Endothelial cell (in vitro differentiated cells): ENCODE measurements at regions not wholly inside any gene's neighbourhood (a gene's known extent, or its start where the extent isn't known, plus 50 kb on each side); places are given as distances from the start of the nearest gene placed in this dataset.

Source experiments
- DNase-seq: peaks from one replicate; pipeline ENCODE4 v3.0.0; 2021; ENCODE audit warnings: low spot score
- H3K27ac Mint-ChIP-seq: one replicate; pipeline ENCODE4 v1.8.0; 2021; ENCODE audit warnings: mixed read lengths, inconsistent platforms; ENCODE audit not compliant: unreplicated experiment
- H3K27me3 Mint-ChIP-seq: one replicate; pipeline ENCODE4 v1.8.0; 2021; ENCODE audit warnings: mild to moderate bottlenecking, moderate library complexity, mixed read lengths, inconsistent platforms; ENCODE audit not compliant: unreplicated experiment
- H3K36me3 Mint-ChIP-seq: one replicate; pipeline ENCODE4 v1.8.0; 2021; ENCODE audit warnings: mild to moderate bottlenecking, low read depth, mixed read lengths, inconsistent platforms; ENCODE audit not compliant: unreplicated experiment
- H3K4me1 Mint-ChIP-seq: one replicate; pipeline ENCODE4 v1.8.0; 2021; ENCODE audit warnings: mild to moderate bottlenecking, mixed read lengths, inconsistent platforms; ENCODE audit not compliant: unreplicated experiment
- H3K4me3 Mint-ChIP-seq: one replicate; pipeline ENCODE4 v1.8.0; 2021; ENCODE audit warnings: mild to moderate bottlenecking, mixed read lengths, inconsistent platforms; ENCODE audit not compliant: unreplicated experiment
- H3K9me3 Mint-ChIP-seq: one replicate; pipeline ENCODE4 v1.8.0; 2021; ENCODE audit warnings: mixed read lengths, inconsistent platforms; ENCODE audit not compliant: unreplicated experiment
- CTCF ChIP-seq: fragments of 200-600 bp; sonication (generic); IDR thresholded peaks from one replicate; pipeline ENCODE4 v1.5.0; 2021; ENCODE audit warnings: antibody characterized with exemption; ENCODE audit not compliant: unreplicated experiment

- Mint-ChIP-seq H3K36me3 (no peaks in the 10 kb centered on the region), H3K9me3 (no peaks in the 10 kb centered on the region), H3K27me3 (no peaks in the 10 kb centered on the region), H3K27ac (no peak overlapping the region), H3K4me1 (no peaks in the 10 kb centered on the region), H3K4me3 (no peak overlapping the region)
- DNase-seq: no peak
- no peak for TF ChIP-seq CTCF
These were observed 1055.8 kb upstream of the CADM2 start for GRCh38 chr3:83902787-83903533.

- no peak overlapping the region for H3K27ac Mint-ChIP-seq
These were observed 1045.4 kb upstream of the CADM2 start for GRCh38 chr3:83913381-83913780.

GRCh38 chr3:83926291-83926690 lies 1032.5 kb upstream of the CADM2 start:
- H3K27ac Mint-ChIP-seq: no peak overlapping the region
- no peak overlapping the region for H3K4me3 Mint-ChIP-seq
- H3K9me3 Mint-ChIP-seq: peaks cover 6% of the 10 kb centered on the region
- peaks cover 4% of the 10 kb centered on the region for H3K27me3 Mint-ChIP-seq
- TF ChIP-seq CTCF: no peak
- H3K36me3 Mint-ChIP-seq: peaks cover 8% of the 10 kb centered on the region
- H3K4me1 Mint-ChIP-seq: no peaks in the 10 kb centered on the region
- no peak for DNase-seq

More at GRCh38 chr3:83913381-83913780, 1045.4 kb upstream of the CADM2 start:
- Mint-ChIP-seq H3K36me3 (no peaks in the 10 kb centered on the region), H3K27me3 (no peaks in the 10 kb centered on the region), H3K4me3 (no peak overlapping the region), H3K4me1 (peaks cover 6% of the 10 kb centered on the region), H3K9me3 (no peaks in the 10 kb centered on the region)
- DNase-seq: no peak
- TF ChIP-seq CTCF: no peak

- H3K4me1 Mint-ChIP-seq: no peaks in the 10 kb centered on the region
- H3K27me3 Mint-ChIP-seq: peaks cover 4% of the 10 kb centered on the region
- peak overlapping the region; percentile 36 for H3K27ac Mint-ChIP-seq
- H3K36me3 Mint-ChIP-seq: peaks cover 8% of the 10 kb centered on the region
- peaks cover 6% of the 10 kb centered on the region for H3K9me3 Mint-ChIP-seq
- peak; percentile 8 for DNase-seq
- H3K4me3 Mint-ChIP-seq: no peak overlapping the region
- TF ChIP-seq CTCF: peak; percentile 44
These were observed 1030.4 kb upstream of the CADM2 start for GRCh38 chr3:83928391-83928790.

GRCh38 chr3:83928903-83929302 lies 1029.9 kb upstream of the CADM2 start:
- H3K4me3 Mint-ChIP-seq: no peak overlapping the region
- H3K9me3 Mint-ChIP-seq: peaks cover 6% of the 10 kb centered on the region
- peaks cover 8% of the 10 kb centered on the region for H3K36me3 Mint-ChIP-seq
- no peak overlapping the region for H3K27ac Mint-ChIP-seq
- no peak for TF ChIP-seq CTCF
- peaks cover 4% of the 10 kb centered on the region for H3K27me3 Mint-ChIP-seq
- no peak for DNase-seq
- H3K4me1 Mint-ChIP-seq: no peaks in the 10 kb centered on the region
